Vagina (tissue), 2 donors: ENCODE measurements at regions not wholly inside any gene's neighbourhood (a gene's known extent, or its start where the extent isn't known, plus 50 kb on each side); places are given as distances from the start of the nearest gene placed in this dataset.

Experiments used
- DNase-seq, 2 donors: peaks; one replicate each; pipeline ENCODE4 v3.0.0-alpha.2; 2017; ENCODE audit errors: extremely low spot score in 2 of 2
- H3K27ac ChIP-seq: fragments of 200-600 bp; sonication (generic); one replicate; pipeline ENCODE4 v1.5.1; 2019
- H3K27me3 ChIP-seq: fragments of 200-600 bp; sonication (generic); one replicate; pipeline ENCODE4 v1.5.1; 2019
- H3K36me3 ChIP-seq, 2 donors: fragments of 200-600 bp; sonication (generic); one replicate each; pipeline ENCODE4 v1.5.1; 2017 to 2019
- H3K4me1 ChIP-seq: fragments of 200-600 bp; sonication (generic); one replicate; pipeline ENCODE4 v1.5.1; 2019
- H3K4me3 ChIP-seq, 2 donors: fragments of 200-600 bp; sonication (generic); 1 replicate in 1 of 2; 2 replicates in 1 of 2; pipeline ENCODE4 v1.5.1; 2016 to 2019
- H3K9me3 ChIP-seq: fragments of 200-600 bp; sonication (generic); one replicate; pipeline ENCODE4 v1.5.1; 2019
- POLR2A ChIP-seq, 2 donors: fragments of 450-650 bp; IDR thresholded peaks; one replicate each; pipeline ENCODE4 v1.6.1; 2017; ENCODE audit warnings: antibody characterized with exemption in 2 of 2, mild to moderate bottlenecking in 2 of 2, moderate library complexity in 2 of 2
- POLR2AphosphoS5 ChIP-seq, 2 donors: sonication (generic); formaldehyde crosslinking; IDR thresholded peaks; one replicate each; pipeline ENCODE4 v1.9.0; 2017; ENCODE audit warnings: antibody characterized with exemption in 2 of 2, mild to moderate bottlenecking in 2 of 2, low read depth in 1 of 2; ENCODE audit not compliant: insufficient read depth in 1 of 2
- intact Hi-C: fragments of 100-400 bp; cut with DNase I; formaldehyde crosslinking; loops from one replicate; pipeline ENCODE4 v1.15.1; 2023
- TF ChIP-seq, protein P1 (sequence below), 3 experiments: fragments of 450-650 bp in 2 of 3; fragments of 200-600 bp in 1 of 3; sonication (generic) in 1 of 3; IDR thresholded peaks; one replicate each; pipeline ENCODE4 v1.5.1; 2017 to 2019; ENCODE audit warnings: antibody characterized with exemption in 3 of 3, mild to moderate bottlenecking in 2 of 3, moderate library complexity in 2 of 3

DNA sequence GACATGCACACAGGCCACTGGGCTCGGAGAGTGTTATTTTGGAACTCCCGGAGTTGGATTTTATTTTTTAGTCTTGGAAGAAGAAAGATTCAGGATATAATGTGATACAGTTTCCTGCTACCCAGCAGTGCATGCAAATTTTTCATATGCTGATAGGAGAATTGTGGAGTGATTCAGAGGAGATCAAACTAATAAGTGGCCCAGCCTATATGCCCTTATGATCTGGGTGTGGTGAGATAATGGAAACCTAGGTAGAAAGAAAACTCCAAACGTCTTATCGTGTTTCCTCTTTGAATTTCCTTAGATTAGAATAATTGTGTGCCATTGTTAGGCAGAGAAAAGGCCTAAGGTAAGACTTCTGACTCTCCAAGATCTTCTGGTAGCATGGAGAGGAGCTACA lies 401.2 kb upstream of the BTBD3 start:
- Histone ChIP-seq H3K36me3 (no peaks in the 10 kb centered on the region), H3K9me3 (no peaks in the 10 kb centered on the region), H3K27ac (no peak overlapping the region), H3K4me1 (no peaks in the 10 kb centered on the region), H3K27me3 (no peaks in the 10 kb centered on the region), H3K4me3 (no peak overlapping the region)
- no peak for DNase-seq
- intact Hi-C loops: no loop called here
- TF ChIP-seq, protein P1, sequence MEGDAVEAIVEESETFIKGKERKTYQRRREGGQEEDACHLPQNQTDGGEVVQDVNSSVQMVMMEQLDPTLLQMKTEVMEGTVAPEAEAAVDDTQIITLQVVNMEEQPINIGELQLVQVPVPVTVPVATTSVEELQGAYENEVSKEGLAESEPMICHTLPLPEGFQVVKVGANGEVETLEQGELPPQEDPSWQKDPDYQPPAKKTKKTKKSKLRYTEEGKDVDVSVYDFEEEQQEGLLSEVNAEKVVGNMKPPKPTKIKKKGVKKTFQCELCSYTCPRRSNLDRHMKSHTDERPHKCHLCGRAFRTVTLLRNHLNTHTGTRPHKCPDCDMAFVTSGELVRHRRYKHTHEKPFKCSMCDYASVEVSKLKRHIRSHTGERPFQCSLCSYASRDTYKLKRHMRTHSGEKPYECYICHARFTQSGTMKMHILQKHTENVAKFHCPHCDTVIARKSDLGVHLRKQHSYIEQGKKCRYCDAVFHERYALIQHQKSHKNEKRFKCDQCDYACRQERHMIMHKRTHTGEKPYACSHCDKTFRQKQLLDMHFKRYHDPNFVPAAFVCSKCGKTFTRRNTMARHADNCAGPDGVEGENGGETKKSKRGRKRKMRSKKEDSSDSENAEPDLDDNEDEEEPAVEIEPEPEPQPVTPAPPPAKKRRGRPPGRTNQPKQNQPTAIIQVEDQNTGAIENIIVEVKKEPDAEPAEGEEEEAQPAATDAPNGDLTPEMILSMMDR (IDR thresholded peaks at IDR 0.05): no peak
- no peak for TF ChIP-seq POLR2AphosphoS5 (IDR thresholded peaks at IDR 0.05; ENCODE audit: insufficient read depth in 1 of 2, low read depth in 1 of 2)
- no peak for TF ChIP-seq POLR2A (IDR thresholded peaks at IDR 0.05)

DNA sequence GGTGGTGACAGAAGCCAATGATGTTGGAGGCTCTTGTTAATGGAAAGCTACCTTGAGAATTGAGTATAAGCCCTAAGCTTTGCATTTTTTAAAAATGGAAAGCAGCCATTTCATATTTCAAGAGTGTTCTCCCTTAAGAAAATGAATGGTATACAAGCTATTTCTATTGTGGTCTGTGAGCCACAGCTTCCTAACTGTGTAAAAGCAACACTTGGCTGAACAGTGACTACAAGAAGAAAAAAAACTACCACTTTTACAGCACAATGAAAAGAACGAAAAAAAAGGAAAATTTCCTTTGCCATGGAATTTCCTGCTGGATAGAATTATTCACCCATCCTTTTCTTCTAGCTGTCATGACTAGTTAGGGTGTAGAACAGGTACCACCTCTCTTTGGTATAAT lies 397.1 kb upstream of the BTBD3 start:
- no peak for TF ChIP-seq POLR2A (IDR thresholded peaks at IDR 0.05)
- no peak for TF ChIP-seq POLR2AphosphoS5 (IDR thresholded peaks at IDR 0.05; ENCODE audit: insufficient read depth in 1 of 2, low read depth in 1 of 2)
- TF ChIP-seq, protein P1 (IDR thresholded peaks at IDR 0.05): no peak
- Histone ChIP-seq H3K36me3 (no peaks in the 10 kb centered on the region), H3K4me1 (no peaks in the 10 kb centered on the region), H3K27me3 (no peaks in the 10 kb centered on the region), H3K27ac (no peak overlapping the region), H3K4me3 (no peak overlapping the region), H3K9me3 (no peaks in the 10 kb centered on the region)
- DNase-seq: no peak
- intact Hi-C loops: no loop called here

DNA sequence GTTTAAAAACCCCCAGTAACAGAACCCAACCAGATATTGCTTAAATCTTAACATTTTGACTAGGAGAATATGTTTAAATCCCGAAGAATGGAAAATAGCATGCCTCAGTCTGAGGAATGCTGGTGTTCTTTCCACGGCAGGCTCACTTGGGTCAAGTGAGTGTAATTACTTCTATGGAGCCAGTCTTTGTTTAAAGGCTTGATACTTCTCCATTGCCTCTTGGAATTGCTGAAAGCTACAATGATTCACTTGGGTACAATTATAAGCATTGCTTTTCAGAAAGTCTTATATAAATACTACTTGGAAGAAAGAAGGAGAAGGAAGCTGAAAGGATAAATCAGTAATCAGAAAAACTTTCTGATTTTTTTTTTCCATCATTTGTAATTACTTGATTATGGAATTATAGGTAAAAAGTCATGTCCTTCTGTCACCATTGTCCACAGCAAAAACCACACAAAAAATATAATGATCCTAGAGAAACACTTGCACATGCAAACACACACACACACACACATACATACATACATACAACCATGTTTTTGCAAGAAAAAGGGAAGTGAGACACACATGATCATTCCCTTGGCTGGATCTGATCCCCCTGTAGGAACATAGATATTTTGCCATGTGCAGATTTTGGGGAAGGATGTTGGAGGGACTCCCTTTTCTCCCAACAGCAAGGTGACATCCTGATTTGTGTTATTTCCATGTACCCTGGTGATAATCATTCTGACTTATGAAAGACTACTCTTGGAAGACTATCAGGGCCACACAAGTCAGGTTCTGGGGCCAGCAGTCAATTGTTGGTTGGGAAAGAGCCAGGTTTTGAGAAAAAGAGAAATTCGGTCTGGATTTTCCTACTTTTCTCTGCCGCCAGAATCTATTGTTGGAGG lies 396.0 kb upstream of the BTBD3 start:
- Histone ChIP-seq H3K27ac (no peak overlapping the region), H3K4me3 (no peak overlapping the region), H3K4me1 (no peaks in the 10 kb centered on the region), H3K27me3 (no peaks in the 10 kb centered on the region), H3K9me3 (no peaks in the 10 kb centered on the region), H3K36me3 (no peaks in the 10 kb centered on the region)
- TF ChIP-seq POLR2AphosphoS5 (IDR thresholded peaks at IDR 0.05; ENCODE audit: insufficient read depth in 1 of 2, low read depth in 1 of 2) (no peak), POLR2A (IDR thresholded peaks at IDR 0.05) (no peak)
- TF ChIP-seq, protein P1 (IDR thresholded peaks at IDR 0.05): no peak
- DNase-seq: no peak
- intact Hi-C loops: no loop called here

DNA sequence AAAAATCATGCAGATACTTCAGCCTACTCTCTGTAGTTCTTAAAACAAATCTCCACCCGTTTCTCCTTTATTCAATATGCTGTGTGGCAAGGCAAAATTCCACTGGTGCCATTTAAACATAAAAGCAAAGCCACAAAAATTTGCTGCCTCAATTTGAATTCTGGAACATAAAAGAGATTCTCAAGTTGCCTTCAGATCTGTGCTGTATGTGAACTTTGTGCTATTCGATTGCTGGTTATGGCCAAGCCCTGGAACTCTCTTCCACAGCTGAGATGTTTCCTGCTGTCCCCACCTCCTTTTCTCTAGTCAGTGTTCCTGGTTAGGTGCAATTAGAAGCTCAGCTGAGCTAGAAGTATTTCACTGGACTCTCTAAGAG lies 395.3 kb upstream of the BTBD3 start:
- intact Hi-C loops: no loop called here
- Histone ChIP-seq H3K27me3 (no peaks in the 10 kb centered on the region), H3K36me3 (no peaks in the 10 kb centered on the region), H3K9me3 (no peaks in the 10 kb centered on the region), H3K27ac (no peak overlapping the region), H3K4me1 (no peaks in the 10 kb centered on the region), H3K4me3 (no peak overlapping the region)
- no peak for DNase-seq
- TF ChIP-seq POLR2AphosphoS5 (IDR thresholded peaks at IDR 0.05; ENCODE audit: insufficient read depth in 1 of 2, low read depth in 1 of 2): no peak
- no peak for TF ChIP-seq POLR2A (IDR thresholded peaks at IDR 0.05)

DNA sequence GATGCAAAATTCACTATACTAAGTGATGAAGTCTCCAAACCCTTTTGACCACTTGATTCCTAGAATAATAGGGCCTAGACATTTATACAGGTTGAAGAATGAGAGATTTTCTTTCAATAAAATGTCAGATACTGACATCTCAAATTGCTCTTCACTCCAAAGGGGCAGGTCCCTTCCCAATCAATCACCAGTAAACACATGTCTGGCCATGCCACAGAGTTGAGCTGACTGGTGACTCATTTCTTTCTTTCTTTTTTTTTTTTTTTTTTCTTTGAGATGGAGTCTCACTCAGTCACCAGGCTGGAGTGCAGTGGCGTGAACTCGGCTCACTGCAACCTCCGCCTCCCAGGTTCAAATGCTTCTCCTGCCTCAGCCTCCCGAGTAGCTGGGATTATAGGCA lies 388.6 kb upstream of the BTBD3 start:
- H3K4me3 ChIP-seq: no peak overlapping the region
- no peaks in the 10 kb centered on the region for H3K27me3 ChIP-seq
- H3K4me1 ChIP-seq: no peaks in the 10 kb centered on the region
- no peak overlapping the region for H3K27ac ChIP-seq
- no peak for DNase-seq
- peaks cover 7% of the 10 kb centered on the region for H3K9me3 ChIP-seq
- intact Hi-C loops: no loop called here
- H3K36me3 ChIP-seq: no peaks in the 10 kb centered on the region
- TF ChIP-seq POLR2AphosphoS5 (IDR thresholded peaks at IDR 0.05; ENCODE audit: insufficient read depth in 1 of 2, low read depth in 1 of 2) (no peak), POLR2A (IDR thresholded peaks at IDR 0.05) (no peak)
- TF ChIP-seq, protein P1 (IDR thresholded peaks at IDR 0.05): no peak
